Neural progenitor cell (in vitro differentiated cells): ENCODE measurements at regions not wholly inside any gene's neighbourhood (a gene's known extent, or its start where the extent isn't known, plus 50 kb on each side); places are given as distances from the start of the nearest gene placed in this dataset.

Experiments used
- DNase-seq: peaks from one replicate; pipeline ENCODE4 v3.0.0-alpha.2; 2016; ENCODE audit warnings: low spot score
- H2AFZ ChIP-seq: fragments of 200-600 bp; sonication (generic); replicated peaks from 2 replicates; pipeline ENCODE4 v1.6.1; 2016; ENCODE audit warnings: antibody characterized with exemption
- H3F3A ChIP-seq: fragments of 200-600 bp; sonication (generic); 2 replicates; pipeline ENCODE4 v1.6.1; 2016; ENCODE audit warnings: antibody characterized with exemption, low read depth
- H3K27ac ChIP-seq: fragments of 200-600 bp; sonication (generic); 2 replicates; pipeline ENCODE4 v1.5.1; 2016; ENCODE audit warnings: mild to moderate bottlenecking
- H3K27me3 ChIP-seq: fragments of 200-600 bp; sonication (generic); 2 replicates; pipeline ENCODE4 v1.6.1; 2016; ENCODE audit warnings: mild to moderate bottlenecking, moderate library complexity
- H3K36me3 ChIP-seq: fragments of 200-600 bp; sonication (generic); 2 replicates; pipeline ENCODE4 v1.5.1; 2016
- H3K4me1 ChIP-seq: fragments of 200-600 bp; sonication (generic); 2 replicates; pipeline ENCODE4 v1.6.1; 2016; ENCODE audit warnings: mixed run types
- H3K4me2 ChIP-seq: fragments of 200-600 bp; sonication (generic); 2 replicates; pipeline ENCODE4 v1.6.1; 2016
- H3K4me3 ChIP-seq: fragments of 200-600 bp; sonication (generic); 2 replicates; pipeline ENCODE4 v1.5.1; 2016
- H3K79me2 ChIP-seq: fragments of 200-600 bp; sonication (generic); 2 replicates; pipeline ENCODE4 v1.6.1; 2016; ENCODE audit warnings: low read depth
- H3K9ac ChIP-seq: fragments of 200-600 bp; sonication (generic); 2 replicates; pipeline ENCODE4 v1.6.1; 2016
- H3K9me3 ChIP-seq: fragments of 200-600 bp; sonication (generic); 2 replicates; pipeline ENCODE4 v1.5.1; 2016; ENCODE audit warnings: low read depth
- H4K20me1 ChIP-seq: fragments of 200-600 bp; sonication (generic); 2 replicates; pipeline ENCODE4 v1.6.1; 2016; ENCODE audit warnings: low read depth
- H3K27ac Mint-ChIP-seq: 3 replicates; pipeline ENCODE4 v1.8.0; 2021; ENCODE audit warnings: mixed read lengths
- H3K27me3 Mint-ChIP-seq: 2 replicates; pipeline ENCODE4 v1.8.0; 2022; ENCODE audit warnings: low read depth, mild to moderate bottlenecking, inconsistent platforms, moderate library complexity, mixed read lengths; ENCODE audit not compliant: insufficient read depth
- H3K36me3 Mint-ChIP-seq: 3 replicates; pipeline ENCODE4 v1.8.0; 2021; ENCODE audit warnings: mixed read lengths
- H3K4me1 Mint-ChIP-seq: 3 replicates; pipeline ENCODE4 v1.8.0; 2021; ENCODE audit warnings: mixed read lengths
- H3K4me3 Mint-ChIP-seq: 3 replicates; pipeline ENCODE4 v1.8.0; 2021; ENCODE audit warnings: mild to moderate bottlenecking, moderate library complexity, mixed read lengths
- H3K9me3 Mint-ChIP-seq: 3 replicates; pipeline ENCODE4 v1.8.0; 2020; ENCODE audit warnings: mixed read lengths
- EZH2 ChIP-seq: fragments of 200-600 bp; sonication (generic); IDR thresholded peaks from 2 replicates; pipeline ENCODE4 v1.6.1; 2017; ENCODE audit warnings: antibody characterized with exemption, mild to moderate bottlenecking, moderate library complexity
- EZH2phosphoT487 ChIP-seq: fragments of 200-600 bp; sonication (generic); IDR thresholded peaks from 2 replicates; pipeline ENCODE4 v1.6.1; 2017; ENCODE audit warnings: antibody characterized with exemption
- TF ChIP-seq, protein P1 (sequence below): fragments of 200-600 bp; sonication (generic); IDR thresholded peaks from 2 replicates; pipeline ENCODE4 v1.5.1; 2017; ENCODE audit warnings: antibody characterized with exemption, mild to moderate bottlenecking

DNA sequence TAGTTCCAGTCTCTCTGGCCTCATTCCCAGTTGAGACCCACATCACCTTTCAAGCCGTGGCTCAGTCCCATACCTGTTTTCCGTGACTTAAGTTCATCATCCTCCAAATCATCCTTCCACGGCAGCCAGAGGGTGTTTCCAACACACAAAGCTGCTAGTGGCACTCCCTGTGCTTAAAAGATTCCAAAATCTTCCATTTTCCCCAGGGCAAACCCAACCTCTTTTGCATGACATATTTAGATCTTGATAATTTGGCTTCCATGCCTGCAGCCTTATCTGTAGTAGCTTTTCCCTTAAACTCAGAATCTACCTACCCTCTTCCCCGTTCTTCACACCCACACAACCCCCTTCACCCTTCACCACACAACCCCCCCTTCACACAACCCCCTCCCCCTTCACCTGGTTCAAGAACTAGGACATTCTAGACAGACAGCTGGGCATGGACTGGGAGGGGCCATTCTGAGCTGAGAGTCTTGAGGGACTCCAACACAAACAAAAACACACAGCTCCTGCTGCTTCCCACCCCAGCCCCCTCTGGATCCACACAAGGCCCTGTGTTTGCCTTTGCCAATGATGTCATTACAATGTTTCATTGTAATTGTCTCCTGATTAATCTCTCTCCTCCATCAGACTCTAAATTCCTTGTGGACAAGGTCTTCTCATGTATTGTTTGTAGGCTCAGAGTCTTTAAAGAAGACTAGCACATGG, 268.2 kb downstream of the SH3GL2 start:
- Histone ChIP-seq H3F3A (no peaks in the 10 kb centered on the region), H3K27ac (no peak overlapping the region), H3K4me3 (no peak overlapping the region), H3K9ac (no peak overlapping the region), H3K4me2 (no peak overlapping the region), H3K27me3 (no peaks in the 10 kb centered on the region), H2AFZ (no peak overlapping the region), H3K79me2 (no peaks in the 10 kb centered on the region), H3K9me3 (no peaks in the 10 kb centered on the region), H3K4me1 (peaks cover 4% of the 10 kb centered on the region), H3K36me3 (no peaks in the 10 kb centered on the region), H4K20me1 (no peaks in the 10 kb centered on the region)
- H3K4me1 Mint-ChIP-seq, result peaks cover 10% of the 10 kb centered on the region
- no peak overlapping the region for H3K27ac Mint-ChIP-seq
- no peak for TF ChIP-seq EZH2phosphoT487
- TF ChIP-seq, protein P1, sequence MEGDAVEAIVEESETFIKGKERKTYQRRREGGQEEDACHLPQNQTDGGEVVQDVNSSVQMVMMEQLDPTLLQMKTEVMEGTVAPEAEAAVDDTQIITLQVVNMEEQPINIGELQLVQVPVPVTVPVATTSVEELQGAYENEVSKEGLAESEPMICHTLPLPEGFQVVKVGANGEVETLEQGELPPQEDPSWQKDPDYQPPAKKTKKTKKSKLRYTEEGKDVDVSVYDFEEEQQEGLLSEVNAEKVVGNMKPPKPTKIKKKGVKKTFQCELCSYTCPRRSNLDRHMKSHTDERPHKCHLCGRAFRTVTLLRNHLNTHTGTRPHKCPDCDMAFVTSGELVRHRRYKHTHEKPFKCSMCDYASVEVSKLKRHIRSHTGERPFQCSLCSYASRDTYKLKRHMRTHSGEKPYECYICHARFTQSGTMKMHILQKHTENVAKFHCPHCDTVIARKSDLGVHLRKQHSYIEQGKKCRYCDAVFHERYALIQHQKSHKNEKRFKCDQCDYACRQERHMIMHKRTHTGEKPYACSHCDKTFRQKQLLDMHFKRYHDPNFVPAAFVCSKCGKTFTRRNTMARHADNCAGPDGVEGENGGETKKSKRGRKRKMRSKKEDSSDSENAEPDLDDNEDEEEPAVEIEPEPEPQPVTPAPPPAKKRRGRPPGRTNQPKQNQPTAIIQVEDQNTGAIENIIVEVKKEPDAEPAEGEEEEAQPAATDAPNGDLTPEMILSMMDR, result no peak
- no peak for TF ChIP-seq EZH2
- H3K27me3 Mint-ChIP-seq, result peaks cover 7% of the 10 kb centered on the region
- H3K9me3 Mint-ChIP-seq, result peaks cover 17% of the 10 kb centered on the region
- H3K4me3 Mint-ChIP-seq, result no peak overlapping the region
- no peak for DNase-seq
- H3K36me3 Mint-ChIP-seq, result no peaks in the 10 kb centered on the region

- TF ChIP-seq EZH2phosphoT487, result no peak
- TF ChIP-seq, protein P1, result no peak
- TF ChIP-seq EZH2, result no peak
- peaks cover 10% of the 10 kb centered on the region for H3K4me1 ChIP-seq
- no peak overlapping the region for H3K4me3 ChIP-seq
- Mint-ChIP-seq H3K4me1 (peaks cover 10% of the 10 kb centered on the region), H3K4me3 (no peak overlapping the region), H3K9me3 (peaks cover 17% of the 10 kb centered on the region), H3K27ac (no peak overlapping the region), H3K36me3 (no peaks in the 10 kb centered on the region), H3K27me3 (peaks cover 5% of the 10 kb centered on the region)
- H3K9ac ChIP-seq, result no peak overlapping the region
- H3K4me2 ChIP-seq, result no peak overlapping the region
- H3K27ac ChIP-seq, result no peak overlapping the region
- no peaks in the 10 kb centered on the region for H3K9me3 ChIP-seq
- H3F3A ChIP-seq, result no peaks in the 10 kb centered on the region
- no peak overlapping the region for H2AFZ ChIP-seq
- H3K79me2 ChIP-seq, result no peaks in the 10 kb centered on the region
- no peak for DNase-seq
- no peaks in the 10 kb centered on the region for H3K27me3 ChIP-seq
- no peaks in the 10 kb centered on the region for H4K20me1 ChIP-seq
- no peaks in the 10 kb centered on the region for H3K36me3 ChIP-seq
These were observed 269.0 kb downstream of the SH3GL2 start for GRCh38 chr9:17847908-17848307.

DNA sequence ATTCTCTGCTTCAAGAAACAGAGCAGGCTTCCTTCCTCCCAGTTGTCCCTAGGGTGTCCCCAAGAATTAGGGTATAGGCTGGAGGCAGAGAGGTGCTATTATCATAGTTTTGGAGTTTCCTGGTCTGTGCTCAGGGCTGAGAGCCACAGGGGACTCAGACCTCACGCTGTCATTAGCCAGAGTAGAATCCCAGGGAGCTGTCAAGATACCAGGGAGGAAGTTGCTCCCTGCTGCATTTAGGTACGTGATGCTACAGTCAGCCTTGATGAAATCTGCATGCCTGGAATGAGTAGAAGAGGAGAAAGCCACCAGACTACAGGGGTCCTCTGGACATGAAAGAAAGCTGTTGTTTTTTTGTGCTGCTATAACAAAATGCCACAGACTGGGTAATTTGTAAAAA, 273.2 kb downstream of the SH3GL2 start:
- H3K4me3 Mint-ChIP-seq, result no peak overlapping the region
- Histone ChIP-seq H3K27ac (no peak overlapping the region), H3K36me3 (no peaks in the 10 kb centered on the region), H3K27me3 (no peaks in the 10 kb centered on the region), H3F3A (no peaks in the 10 kb centered on the region), H3K4me1 (peaks cover 22% of the 10 kb centered on the region), H4K20me1 (no peaks in the 10 kb centered on the region), H2AFZ (no peak overlapping the region), H3K79me2 (no peaks in the 10 kb centered on the region), H3K9me3 (no peaks in the 10 kb centered on the region), H3K4me3 (no peak overlapping the region), H3K4me2 (no peak overlapping the region), H3K9ac (no peak overlapping the region)
- no peaks in the 10 kb centered on the region for H3K36me3 Mint-ChIP-seq
- H3K9me3 Mint-ChIP-seq, result no peaks in the 10 kb centered on the region
- DNase-seq, result no peak
- TF ChIP-seq EZH2phosphoT487 (no peak), EZH2 (no peak)
- TF ChIP-seq, protein P1, result no peak
- no peaks in the 10 kb centered on the region for H3K27me3 Mint-ChIP-seq
- H3K27ac Mint-ChIP-seq, result no peak overlapping the region
- H3K4me1 Mint-ChIP-seq, result peaks cover 12% of the 10 kb centered on the region
